ENCODE measurements at regions not wholly inside any gene's neighbourhood (a gene's known extent, or its start where the extent isn't known, plus 50 kb on each side); places are given as distances from the start of the nearest gene placed in this dataset.

DNA sequence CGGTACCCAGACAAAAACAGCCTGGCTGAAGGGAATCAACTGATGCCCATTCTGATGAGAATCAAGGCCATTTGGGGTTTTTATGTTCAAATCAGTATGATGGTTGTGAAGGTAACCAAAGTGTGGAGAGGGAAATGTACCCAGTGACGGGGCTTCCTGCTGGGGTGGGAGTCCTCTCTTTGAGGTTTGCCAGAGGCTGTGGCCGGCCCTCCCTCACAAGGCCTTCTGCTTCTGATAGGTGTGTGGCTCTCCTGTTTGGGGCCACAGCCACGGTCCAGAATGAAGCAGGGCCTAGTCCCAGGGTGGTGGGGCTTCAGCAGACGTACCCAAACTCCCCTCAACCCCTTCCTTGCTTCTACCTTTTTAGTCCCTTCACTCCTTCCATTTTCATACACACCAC lies 86.7 kb upstream of the NAA20 start:
- FAIRE-seq = no peak
- Histone ChIP-seq H3K27ac (ENCODE audit: extremely low read length, insufficient read depth, low read length) (no peak overlapping the region), H3K4me2 (ENCODE audit: low read depth, low read length) (no peak overlapping the region), H3K9ac (ENCODE audit: insufficient read depth, low read depth, low read length) (no peak overlapping the region), H3K4me1 (ENCODE audit: insufficient read depth, low read length) (peaks cover 6% of the 10 kb centered on the region), H4K20me1 (ENCODE audit: insufficient read depth, low read length) (no peaks in the 10 kb centered on the region), H2AFZ (ENCODE audit: low read length) (no peak overlapping the region), H3K9me3 (ENCODE audit: low read length) (no peaks in the 10 kb centered on the region), H3K4me3 (replicated peaks in 1 of 3; ENCODE audit: insufficient read depth in 1 of 3, low read depth in 2 of 3, low read length in 3 of 3) (no peak overlapping the region), H3K27me3 (ENCODE audit: control insufficient read depth in 1 of 2, insufficient read depth in 2 of 2, low read length in 2 of 2) (no peaks in the 10 kb centered on the region), H3K36me3 (replicated peaks in 1 of 2; ENCODE audit: control insufficient read depth in 1 of 2, insufficient read depth in 2 of 2, low read length in 2 of 2) (no peaks in the 10 kb centered on the region), H3K79me2 (ENCODE audit: insufficient read depth, low read length) (no peaks in the 10 kb centered on the region)
- BruUV-seq (replicated peaks) = no TSS peak
- DNase-seq (ENCODE audit: low spot score) = no peak
- 62% methylated on average over 5 of the region's 5 CpGs for WGBS (ENCODE audit: low lambda C conversion rate)
- ChIA-PET POLR2A (no interaction called here), CTCF (ENCODE audit: low intra/inter-chr PET ratio, low total read pairs) (no interaction called here)
- in situ Hi-C loops (cut with HindIII; ENCODE audit: extremely low pct_ligation_motif_present, low pct_unique_long_range_greater_than_20kb) (no loop called here), intact Hi-C loops (cut with micrococcal nuclease; ENCODE audit: unreplicated experiment) (no loop called here)
- no peak for ATAC-seq
- TF ChIP-seq AGO1 (IDR thresholded peaks at IDR 0.05; ENCODE audit: low read depth, low read length, poor library complexity, severe bottlenecking) (no peak), ZNF839 (CRISPR knock-in tag; IDR thresholded peaks at IDR 0.05; ENCODE audit: borderline replicate concordance) (no peak), NRL (CRISPR knock-in tag; IDR thresholded peaks at IDR 0.05; ENCODE audit: borderline replicate concordance) (no peak), SOX5 (CRISPR knock-in tag; IDR thresholded peaks at IDR 0.05; ENCODE audit: borderline replicate concordance) (no peak), KDM3A (CRISPR knock-in tag; IDR thresholded peaks at IDR 0.05; ENCODE audit: low read depth) (no peak), ISL2 (CRISPR knock-in tag; IDR thresholded peaks at IDR 0.05) (no peak), ZNF225 (CRISPR knock-in tag; IDR thresholded peaks at IDR 0.05) (no peak)
- TF ChIP-seq, protein P1, sequence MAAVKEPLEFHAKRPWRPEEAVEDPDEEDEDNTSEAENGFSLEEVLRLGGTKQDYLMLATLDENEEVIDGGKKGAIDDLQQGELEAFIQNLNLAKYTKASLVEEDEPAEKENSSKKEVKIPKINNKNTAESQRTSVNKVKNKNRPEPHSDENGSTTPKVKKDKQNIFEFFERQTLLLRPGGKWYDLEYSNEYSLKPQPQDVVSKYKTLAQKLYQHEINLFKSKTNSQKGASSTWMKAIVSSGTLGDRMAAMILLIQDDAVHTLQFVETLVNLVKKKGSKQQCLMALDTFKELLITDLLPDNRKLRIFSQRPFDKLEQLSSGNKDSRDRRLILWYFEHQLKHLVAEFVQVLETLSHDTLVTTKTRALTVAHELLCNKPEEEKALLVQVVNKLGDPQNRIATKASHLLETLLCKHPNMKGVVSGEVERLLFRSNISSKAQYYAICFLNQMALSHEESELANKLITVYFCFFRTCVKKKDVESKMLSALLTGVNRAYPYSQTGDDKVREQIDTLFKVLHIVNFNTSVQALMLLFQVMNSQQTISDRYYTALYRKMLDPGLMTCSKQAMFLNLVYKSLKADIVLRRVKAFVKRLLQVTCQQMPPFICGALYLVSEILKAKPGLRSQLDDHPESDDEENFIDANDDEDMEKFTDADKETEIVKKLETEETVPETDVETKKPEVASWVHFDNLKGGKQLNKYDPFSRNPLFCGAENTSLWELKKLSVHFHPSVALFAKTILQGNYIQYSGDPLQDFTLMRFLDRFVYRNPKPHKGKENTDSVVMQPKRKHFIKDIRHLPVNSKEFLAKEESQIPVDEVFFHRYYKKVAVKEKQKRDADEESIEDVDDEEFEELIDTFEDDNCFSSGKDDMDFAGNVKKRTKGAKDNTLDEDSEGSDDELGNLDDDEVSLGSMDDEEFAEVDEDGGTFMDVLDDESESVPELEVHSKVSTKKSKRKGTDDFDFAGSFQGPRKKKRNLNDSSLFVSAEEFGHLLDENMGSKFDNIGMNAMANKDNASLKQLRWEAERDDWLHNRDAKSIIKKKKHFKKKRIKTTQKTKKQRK (IDR thresholded peaks at IDR 0.05; ENCODE audit: low read length) = no peak
- TF ChIP-seq, protein P2, sequence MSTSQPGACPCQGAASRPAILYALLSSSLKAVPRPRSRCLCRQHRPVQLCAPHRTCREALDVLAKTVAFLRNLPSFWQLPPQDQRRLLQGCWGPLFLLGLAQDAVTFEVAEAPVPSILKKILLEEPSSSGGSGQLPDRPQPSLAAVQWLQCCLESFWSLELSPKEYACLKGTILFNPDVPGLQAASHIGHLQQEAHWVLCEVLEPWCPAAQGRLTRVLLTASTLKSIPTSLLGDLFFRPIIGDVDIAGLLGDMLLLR (CRISPR knock-in tag; IDR thresholded peaks at IDR 0.05) = no peak
- TF ChIP-seq, protein P3, sequence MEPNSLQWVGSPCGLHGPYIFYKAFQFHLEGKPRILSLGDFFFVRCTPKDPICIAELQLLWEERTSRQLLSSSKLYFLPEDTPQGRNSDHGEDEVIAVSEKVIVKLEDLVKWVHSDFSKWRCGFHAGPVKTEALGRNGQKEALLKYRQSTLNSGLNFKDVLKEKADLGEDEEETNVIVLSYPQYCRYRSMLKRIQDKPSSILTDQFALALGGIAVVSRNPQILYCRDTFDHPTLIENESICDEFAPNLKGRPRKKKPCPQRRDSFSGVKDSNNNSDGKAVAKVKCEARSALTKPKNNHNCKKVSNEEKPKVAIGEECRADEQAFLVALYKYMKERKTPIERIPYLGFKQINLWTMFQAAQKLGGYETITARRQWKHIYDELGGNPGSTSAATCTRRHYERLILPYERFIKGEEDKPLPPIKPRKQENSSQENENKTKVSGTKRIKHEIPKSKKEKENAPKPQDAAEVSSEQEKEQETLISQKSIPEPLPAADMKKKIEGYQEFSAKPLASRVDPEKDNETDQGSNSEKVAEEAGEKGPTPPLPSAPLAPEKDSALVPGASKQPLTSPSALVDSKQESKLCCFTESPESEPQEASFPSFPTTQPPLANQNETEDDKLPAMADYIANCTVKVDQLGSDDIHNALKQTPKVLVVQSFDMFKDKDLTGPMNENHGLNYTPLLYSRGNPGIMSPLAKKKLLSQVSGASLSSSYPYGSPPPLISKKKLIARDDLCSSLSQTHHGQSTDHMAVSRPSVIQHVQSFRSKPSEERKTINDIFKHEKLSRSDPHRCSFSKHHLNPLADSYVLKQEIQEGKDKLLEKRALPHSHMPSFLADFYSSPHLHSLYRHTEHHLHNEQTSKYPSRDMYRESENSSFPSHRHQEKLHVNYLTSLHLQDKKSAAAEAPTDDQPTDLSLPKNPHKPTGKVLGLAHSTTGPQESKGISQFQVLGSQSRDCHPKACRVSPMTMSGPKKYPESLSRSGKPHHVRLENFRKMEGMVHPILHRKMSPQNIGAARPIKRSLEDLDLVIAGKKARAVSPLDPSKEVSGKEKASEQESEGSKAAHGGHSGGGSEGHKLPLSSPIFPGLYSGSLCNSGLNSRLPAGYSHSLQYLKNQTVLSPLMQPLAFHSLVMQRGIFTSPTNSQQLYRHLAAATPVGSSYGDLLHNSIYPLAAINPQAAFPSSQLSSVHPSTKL (CRISPR knock-in tag; IDR thresholded peaks at IDR 0.05) = no peak
- TF ChIP-seq, protein P4, sequence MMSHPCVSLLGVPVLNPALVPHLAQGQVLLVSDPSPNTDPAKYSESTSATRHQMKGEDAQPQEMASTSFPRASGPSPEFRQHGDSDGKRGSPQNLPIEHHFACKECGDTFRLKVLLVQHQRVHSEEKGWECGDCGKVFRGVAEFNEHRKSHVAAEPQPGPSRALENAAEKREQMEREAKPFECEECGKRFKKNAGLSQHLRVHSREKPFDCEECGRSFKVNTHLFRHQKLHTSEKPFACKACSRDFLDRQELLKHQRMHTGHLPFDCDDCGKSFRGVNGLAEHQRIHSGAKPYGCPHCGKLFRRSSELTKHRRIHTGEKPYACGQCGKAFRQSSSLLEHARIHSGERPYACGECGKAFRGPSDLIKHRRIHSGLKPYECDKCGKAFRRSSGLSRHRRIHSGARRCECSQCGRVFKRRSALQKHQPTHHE (CRISPR knock-in tag; IDR thresholded peaks at IDR 0.05; ENCODE audit: borderline replicate concordance) = no peak

Measured in HepG2 (cell line).